Islet precursor cell (in vitro differentiated cells): ENCODE measurements at regions not wholly inside any gene's neighbourhood (a gene's known extent, or its start where the extent isn't known, plus 50 kb on each side); places are given as distances from the start of the nearest gene placed in this dataset.

ENCODE experiments used
- DNase-seq: peaks from one replicate; pipeline ENCODE4 v3.0.0-alpha.2; 2018

DNA sequence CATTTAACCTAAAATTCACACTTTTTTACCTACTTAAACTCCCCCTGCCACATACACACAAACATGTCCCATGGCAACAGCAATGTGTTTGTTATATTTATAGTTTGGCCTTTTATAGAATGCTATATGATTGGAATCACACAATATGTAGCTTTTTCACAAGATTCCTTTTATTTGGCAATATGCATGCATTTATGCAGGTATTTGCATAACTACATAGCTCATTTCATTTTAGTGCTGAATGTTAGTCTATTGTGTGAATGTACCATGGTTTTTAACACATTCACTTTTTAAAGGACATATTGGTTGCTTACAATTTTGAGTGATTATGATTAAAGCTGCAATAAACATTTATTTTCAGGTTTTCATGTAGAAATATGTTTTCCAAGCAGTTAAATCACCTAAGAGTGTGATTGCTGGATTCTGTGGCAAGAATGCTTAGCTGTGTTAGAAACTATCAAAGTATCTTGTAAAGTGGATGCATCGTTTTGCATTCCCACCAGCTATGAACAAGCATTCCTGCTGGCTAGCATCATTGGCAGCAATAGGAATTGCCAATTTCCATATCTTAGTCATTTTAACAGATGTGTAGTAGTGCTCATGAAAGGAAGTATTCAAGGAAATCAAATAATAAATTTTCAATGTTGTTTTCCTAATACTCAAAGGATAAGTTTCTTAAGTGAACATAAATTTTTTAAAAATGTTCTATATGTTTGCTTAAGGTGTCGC lies 557.0 kb downstream of the SLITRK1 start:
- DNase-seq, result no peak

DNA sequence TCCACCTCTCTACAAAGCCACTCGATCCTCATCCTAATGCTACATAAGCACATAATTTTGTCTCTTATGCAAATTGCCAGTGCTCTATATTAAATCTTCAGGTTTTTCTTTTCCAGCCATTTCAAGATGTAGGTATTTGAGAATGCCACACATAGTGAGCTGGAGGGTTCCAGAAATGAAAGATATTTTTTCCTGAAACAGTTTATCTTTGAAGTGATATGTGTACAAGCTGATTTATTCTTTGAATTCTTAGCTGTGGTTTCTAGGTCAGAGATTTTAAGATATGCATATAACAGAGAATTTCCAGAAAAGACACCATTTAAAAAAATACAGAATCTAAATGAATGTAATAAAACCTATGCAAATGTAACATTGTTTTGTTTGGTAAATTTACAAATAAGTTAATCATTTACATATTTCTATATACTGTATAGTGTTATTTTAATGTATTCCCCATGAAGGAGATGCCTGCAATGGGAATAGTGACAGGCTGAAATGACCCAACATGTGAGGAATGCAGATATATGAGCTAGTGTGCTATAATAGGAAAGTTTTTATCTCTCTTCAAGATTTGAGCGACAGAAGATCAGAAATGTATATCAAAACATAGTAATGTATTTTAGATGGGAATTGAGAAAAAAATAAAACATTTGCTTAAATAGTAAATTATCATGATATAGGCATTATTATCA lies 570.2 kb downstream of the SLITRK1 start:
- DNase-seq, result no peak

DNA sequence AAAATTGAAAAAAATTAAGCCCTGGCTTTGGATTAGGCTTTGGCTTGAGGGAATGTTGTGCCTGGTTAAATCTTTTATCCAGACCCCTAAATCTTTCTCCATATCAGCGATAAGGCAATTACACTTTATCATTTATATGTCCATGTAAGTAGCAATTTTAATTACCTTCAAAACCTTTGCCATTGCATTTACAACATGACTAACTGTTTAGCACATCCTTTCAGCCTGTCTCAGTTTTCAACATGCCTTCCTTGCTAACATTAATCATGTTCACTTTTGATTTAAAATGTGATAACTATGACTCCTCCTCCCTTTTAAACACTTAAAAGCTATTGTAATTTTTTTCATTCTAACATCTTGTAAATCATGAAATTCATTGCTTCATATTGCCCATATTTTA lies 583.7 kb downstream of the SLITRK1 start:
- DNase-seq, result no peak

GRCh38 chr13:83297586-83298290 lies 584.5 kb downstream of the SLITRK1 start:
- DNase-seq, result no peak

GRCh38 chr13:83295686-83296085 lies 586.6 kb downstream of the SLITRK1 start:
- DNase-seq, result no peak

GRCh38 chr13:83286737-83287136 lies 595.5 kb downstream of the SLITRK1 start:
- DNase-seq, result no peak

DNA sequence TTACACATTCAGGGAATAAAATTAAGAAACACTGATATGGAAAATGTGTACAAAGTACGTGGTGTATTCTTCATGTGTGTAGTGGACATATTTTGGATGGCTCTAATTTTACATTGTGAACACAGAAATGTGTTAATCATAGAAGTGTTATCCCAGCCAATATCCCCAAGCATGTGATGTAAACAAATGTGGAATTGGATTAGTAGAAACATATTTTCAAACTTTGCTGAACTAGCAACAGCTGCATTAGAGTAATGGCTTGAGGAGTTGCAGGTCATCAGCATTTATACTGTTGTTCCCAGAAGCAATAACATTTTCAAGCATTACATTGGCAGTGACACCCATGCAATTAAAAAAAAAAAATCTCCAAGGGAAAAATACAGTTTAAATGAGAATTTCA lies 600.6 kb downstream of the SLITRK1 start:
- DNase-seq, result no peak

- DNase-seq, result no peak
Observed at GRCh38 chr13:83274679-83275078, 607.6 kb downstream of the SLITRK1 start.

GRCh38 chr13:83272652-83273240 lies 609.5 kb downstream of the SLITRK1 start:
- no peak for DNase-seq

DNA sequence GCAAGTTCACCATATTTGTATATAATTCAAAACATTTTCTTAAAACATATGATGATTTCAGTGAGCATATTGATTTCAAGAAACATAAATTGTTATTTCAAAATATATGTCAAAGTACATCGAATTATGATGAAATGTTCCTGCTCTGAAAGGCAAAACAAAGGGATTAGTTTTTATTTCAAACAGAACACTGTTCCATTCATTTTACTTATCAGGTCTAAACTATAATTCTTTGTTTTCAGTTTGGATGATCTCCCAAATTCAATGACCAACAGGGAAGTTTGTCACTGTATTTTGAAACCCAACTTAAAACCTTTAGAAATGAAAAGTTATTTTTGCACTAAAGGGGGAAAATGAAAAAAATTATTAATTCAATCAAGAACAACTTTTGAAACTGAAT lies 610.2 kb downstream of the SLITRK1 start:
- DNase-seq, result no peak

DNA sequence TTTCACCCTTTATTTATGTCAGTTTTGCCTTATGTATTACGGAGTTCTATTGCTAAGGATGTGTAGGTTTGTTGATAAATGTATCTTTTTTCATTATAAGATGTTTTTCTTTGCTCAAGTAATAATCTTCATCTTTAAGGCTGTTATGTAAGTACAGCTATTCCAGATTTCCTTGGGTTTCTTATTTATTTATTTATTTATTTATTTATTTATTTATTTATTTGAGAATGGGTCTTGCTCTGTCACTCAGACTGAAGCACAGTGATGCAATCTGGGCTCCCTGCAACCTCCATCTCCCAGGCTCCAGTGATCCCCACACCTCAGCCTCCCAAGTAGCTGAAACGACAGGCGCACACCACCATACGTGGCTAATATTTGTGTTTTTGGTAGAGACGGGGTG lies 617.0 kb downstream of the SLITRK1 start:
- no peak for DNase-seq

DNA sequence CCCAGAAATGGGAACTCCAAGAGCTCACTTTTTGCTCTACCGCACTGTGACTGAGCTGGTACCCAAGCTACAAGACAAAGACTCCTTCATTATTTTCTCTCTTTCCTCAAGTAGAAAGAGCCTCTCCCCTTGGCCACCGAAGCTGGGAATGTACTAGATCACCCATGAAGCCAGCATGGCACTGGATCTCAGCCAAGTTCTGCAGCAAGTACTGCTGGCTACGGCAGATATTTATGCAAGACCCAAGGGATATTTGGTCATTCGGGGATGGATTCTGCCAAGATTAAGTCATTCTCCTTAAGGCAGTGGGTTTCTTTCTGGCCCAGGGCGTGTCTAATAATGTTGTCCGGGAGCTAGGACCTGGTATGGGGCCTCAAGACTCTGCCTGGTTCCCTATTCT lies 633.5 kb downstream of the SLITRK1 start:
- DNase-seq, result no peak

GRCh38 chr13:83232626-83233025 lies 649.6 kb downstream of the SLITRK1 start:
- no peak for DNase-seq

GRCh38 chr13:83229574-83230305 lies 652.5 kb downstream of the SLITRK1 start:
- DNase-seq, result no peak

DNA sequence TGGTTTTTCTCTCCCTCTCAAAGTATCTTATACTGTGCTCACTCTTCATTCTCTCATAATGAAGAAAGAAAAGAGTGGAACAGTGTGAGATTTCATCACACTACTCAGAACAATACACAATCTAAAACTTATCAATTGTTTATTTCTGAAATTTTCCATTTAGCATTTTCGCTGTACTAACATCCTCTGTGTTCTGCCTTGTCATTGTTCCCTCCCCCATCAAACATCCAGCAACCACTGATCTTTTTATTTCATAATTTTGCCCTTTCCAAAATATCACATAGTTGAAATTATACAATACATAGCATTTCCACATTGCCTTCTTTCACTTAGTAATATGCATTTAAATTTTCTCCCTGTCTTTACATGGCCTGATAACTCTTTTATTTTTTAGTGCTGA lies 658.7 kb downstream of the SLITRK1 start:
- DNase-seq, result no peak

DNA sequence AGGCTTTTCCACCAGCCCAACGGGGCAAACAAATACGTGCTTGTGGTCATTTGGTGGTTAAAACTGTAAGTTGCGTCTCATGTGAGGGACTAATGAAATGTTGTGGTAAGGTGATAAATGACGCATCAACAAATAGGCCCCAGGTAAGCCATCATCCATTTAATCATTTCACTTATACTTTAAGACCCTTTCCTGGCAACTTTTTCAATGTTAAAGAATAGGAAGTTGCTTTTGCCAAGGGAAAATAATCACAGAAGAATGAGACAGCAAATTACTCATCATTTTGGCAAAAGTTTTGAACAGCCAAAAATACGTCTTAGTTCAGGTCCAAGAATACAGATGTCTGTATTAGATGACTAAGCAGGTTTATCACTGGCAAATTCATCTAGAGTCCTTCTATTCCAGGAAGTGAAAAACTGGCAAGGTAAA lies 660.4 kb downstream of the SLITRK1 start:
- DNase-seq, result no peak

GRCh38 chr13:83221256-83221655 lies 661.0 kb downstream of the SLITRK1 start:
- no peak for DNase-seq

DNA sequence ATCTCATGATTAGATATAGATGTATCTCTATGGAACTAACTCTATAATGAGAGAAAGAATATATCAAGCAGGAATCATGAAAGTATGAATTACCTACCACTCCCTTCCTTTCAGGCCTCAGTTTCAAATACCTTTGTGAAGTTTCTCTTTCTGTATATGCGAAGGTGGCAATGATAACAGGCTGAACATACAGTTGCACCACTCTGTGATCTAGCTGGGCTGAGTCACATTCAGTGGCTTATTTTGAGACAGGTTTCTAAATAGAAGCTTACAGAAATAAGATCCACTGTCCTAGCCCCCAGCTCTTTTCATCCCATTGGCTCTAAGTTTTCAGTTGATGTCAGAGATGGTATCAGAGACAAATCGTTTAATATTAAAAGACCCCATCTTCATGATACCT lies 662.0 kb downstream of the SLITRK1 start:
- DNase-seq, result no peak

- no peak for DNase-seq
Observed at GRCh38 chr13:83219832-83220231, 662.4 kb downstream of the SLITRK1 start.

GRCh38 chr13:83216479-83217245 lies 665.6 kb downstream of the SLITRK1 start:
- no peak for DNase-seq

DNA sequence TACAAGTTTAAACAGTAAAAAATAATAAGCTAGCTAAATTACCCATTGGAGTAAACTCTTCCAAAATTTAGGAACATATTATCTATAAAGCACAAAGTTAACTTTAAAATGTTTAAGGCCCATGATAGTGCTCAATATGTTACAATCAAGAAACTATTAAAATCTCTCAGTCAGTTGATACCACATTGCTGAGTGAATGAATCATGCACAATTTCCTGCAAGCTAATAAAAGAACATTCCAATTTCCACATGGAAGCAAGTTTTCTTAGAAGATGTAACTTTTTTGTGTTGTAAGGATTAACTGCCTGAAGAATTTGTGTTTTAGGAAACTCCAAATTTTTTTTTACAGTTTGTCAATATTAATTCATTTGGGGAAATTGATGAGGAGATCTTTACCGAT lies 666.6 kb downstream of the SLITRK1 start:
- DNase-seq, result no peak

- DNase-seq, result no peak
Observed at GRCh38 chr13:83214452-83214851, 667.8 kb downstream of the SLITRK1 start.
